HFF-Myc (cell line): ENCODE measurements at regions not wholly inside any gene's neighbourhood (a gene's known extent, or its start where the extent isn't known, plus 50 kb on each side); places are given as distances from the start of the nearest gene placed in this dataset.

Experiments used
- DNase-seq: peaks from one replicate; pipeline ENCODE4 v3.0.0-alpha.2; 2011; ENCODE audit warnings: low read depth; ENCODE audit errors: extremely low read depth
- H3K4me3 ChIP-seq: replicated peaks from 2 replicates; pipeline ENCODE4 v1.5.1; 2011; ENCODE audit warnings: low read depth, mild to moderate bottlenecking, control low read depth, low read length
- TF ChIP-seq, protein P1 (sequence below): IDR thresholded peaks from 2 replicates; pipeline ENCODE4 v1.5.1; 2012; ENCODE audit warnings: mild to moderate bottlenecking, low read depth, low read length, control low read depth; ENCODE audit errors: missing control alignments

DNA sequence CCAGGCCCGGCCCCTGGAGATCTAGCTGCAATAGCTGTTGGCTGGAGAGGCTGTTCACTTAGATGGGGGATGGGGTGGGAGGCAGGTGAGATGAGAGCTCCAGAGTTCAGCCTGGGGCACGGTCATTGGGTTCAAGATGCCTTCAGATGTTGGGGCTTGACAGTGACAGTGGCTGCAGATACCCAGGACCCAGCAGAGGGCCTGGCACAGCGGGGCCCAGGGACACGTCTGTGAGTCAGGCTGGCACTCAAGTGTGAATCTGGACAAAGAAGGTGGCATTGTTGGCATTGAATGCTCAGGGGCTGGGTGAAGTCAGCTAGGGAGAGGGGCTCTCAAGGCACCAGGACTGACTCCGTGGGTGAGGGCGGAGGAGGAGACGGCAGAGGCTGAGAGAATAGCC lies 328.1 kb downstream of the SEC14L1 start:
- H3K4me3 ChIP-seq: no peak overlapping the region
- no peak for DNase-seq
- TF ChIP-seq, protein P1, sequence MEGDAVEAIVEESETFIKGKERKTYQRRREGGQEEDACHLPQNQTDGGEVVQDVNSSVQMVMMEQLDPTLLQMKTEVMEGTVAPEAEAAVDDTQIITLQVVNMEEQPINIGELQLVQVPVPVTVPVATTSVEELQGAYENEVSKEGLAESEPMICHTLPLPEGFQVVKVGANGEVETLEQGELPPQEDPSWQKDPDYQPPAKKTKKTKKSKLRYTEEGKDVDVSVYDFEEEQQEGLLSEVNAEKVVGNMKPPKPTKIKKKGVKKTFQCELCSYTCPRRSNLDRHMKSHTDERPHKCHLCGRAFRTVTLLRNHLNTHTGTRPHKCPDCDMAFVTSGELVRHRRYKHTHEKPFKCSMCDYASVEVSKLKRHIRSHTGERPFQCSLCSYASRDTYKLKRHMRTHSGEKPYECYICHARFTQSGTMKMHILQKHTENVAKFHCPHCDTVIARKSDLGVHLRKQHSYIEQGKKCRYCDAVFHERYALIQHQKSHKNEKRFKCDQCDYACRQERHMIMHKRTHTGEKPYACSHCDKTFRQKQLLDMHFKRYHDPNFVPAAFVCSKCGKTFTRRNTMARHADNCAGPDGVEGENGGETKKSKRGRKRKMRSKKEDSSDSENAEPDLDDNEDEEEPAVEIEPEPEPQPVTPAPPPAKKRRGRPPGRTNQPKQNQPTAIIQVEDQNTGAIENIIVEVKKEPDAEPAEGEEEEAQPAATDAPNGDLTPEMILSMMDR: no peak

DNA sequence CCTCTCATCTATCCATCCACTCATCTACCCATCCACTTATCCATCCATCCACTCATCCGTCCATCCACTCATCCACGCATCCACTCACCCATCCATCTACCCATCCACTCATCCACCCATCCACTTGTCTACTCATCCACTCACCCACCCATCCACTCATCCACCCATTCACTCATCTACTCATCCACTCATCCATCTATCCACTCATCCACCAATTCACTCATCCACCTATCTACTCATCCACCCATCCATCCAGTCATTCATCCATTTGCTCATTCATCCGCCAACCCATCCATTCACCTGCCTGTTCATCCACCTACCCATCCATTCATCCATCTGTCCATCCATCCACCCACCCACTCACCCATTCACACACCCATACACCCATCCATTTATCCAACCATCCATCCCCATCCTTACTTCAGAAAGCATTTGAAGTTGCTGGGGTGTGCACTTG lies 329.6 kb downstream of the SEC14L1 start:
- no peak overlapping the region for H3K4me3 ChIP-seq
- no peak for DNase-seq
- TF ChIP-seq, protein P1: no peak

DNA sequence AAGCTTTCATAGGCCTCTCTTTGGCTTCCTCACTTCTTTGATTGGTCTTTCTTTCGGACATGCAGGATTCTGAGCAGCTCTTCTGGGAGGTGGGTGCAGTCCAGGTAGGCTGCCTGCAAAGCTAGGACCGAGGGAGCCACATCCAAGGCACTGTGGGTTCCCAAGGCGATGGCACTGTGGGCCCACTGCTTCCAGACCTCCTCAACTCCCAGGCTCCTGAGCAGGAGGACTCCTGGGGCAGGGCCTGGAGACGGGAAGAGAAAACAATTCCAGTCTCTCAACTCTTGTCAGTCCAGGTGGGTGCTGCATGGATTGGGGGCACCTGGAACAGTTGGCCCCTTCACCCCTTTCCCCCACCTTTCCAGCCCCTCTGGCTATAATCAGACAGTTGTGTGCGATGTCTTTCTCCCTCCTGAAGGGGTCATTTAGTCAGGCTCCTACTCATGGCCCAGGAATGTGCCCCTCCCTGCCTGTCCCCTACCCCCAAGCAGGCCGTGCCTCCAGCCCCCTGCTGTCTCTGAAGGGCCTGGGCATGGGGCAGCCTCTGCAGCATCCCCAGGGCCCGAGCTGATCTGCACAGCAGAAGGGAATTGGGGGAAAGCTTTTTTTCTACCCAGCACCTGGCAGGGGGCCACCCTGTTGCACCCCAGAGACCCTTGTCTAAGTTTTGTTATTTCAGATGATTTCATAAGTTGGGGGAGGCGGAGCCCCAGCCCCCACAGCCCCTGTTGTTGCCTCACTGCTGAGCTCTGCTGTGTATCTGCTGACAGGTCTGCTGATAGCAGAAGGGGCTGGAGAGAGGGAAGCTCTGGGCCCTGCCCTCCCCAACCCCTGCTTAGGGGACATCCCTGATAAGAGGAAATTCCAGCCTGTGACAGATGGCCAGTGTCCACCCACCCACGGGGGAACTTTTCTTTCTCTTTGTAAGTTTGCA lies 330.3 kb downstream of the SEC14L1 start:
- H3K4me3 ChIP-seq: no peak overlapping the region
- TF ChIP-seq, protein P1: no peak
- no peak for DNase-seq

DNA sequence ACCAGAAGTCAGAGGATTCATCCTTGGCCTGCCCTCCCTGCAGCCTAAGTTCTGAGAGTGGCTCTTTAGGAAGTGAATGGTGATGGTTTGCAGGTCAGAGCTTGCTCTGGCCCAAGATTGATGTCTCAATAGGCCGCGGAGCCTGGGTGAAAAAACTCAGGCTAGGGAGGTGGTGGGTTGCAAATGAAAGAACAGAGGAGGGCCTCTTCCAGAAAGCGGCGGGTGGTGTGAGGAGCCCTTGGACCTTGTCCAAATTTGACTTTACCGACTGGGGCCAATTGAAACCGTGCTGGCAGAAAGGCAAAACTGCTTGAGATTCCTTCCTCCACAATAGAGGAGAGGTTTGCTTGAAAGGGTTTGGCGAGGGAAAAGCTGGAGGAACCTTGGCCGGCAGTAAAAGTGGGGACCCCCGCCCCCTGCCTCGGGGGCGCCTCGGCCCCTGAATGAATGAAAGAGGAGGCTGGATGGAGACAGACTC lies 331.3 kb downstream of the SEC14L1 start:
- H3K4me3 ChIP-seq: 0 out of 2 replicates have a peak overlapping the region, but pooled peaks have one; percentile 3
- DNase-seq: no peak
- TF ChIP-seq, protein P1: no peak

DNA sequence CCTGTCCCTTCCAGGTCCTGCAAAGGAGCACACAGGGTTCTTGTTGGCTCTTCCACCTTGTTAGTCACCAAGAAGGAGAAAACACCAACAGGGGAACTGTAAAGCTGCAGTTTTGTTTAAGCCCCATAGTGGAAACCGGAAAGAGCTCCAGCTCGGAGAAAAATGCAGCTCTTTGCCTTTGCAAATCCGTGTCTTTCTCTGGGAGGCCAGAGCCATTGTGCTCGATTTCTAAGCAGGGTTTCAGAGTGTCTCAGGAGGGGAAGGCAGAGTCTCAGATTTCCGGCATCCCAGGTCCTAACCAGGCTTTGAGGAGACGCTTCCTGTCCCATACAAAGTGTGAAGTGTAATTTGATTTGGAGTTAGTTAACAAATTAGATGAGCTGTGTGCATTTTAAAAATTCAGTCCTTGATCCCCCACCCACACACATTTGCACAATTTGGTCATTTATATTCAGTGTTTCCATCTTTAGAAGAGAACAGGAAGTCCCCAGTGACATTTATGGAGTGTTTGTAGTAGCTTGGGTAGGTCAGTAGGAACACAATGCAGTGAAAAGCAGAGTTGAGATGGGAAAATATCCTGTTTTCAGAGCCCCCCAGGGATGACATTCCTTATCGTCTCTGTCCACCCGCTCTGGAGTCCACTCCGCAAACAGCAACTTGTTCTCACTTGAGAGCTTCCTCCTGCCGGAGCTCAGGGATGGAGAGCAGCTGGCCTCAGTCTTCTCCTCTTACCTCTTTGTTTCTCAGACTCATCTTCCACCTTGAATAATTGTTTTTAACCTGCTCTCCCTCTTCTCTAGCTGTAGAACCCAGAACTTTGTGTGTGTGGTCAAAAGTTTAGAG lies 331.9 kb downstream of the SEC14L1 start:
- no peak for DNase-seq
- TF ChIP-seq, protein P1: no peak
- no peak overlapping the region for H3K4me3 ChIP-seq

DNA sequence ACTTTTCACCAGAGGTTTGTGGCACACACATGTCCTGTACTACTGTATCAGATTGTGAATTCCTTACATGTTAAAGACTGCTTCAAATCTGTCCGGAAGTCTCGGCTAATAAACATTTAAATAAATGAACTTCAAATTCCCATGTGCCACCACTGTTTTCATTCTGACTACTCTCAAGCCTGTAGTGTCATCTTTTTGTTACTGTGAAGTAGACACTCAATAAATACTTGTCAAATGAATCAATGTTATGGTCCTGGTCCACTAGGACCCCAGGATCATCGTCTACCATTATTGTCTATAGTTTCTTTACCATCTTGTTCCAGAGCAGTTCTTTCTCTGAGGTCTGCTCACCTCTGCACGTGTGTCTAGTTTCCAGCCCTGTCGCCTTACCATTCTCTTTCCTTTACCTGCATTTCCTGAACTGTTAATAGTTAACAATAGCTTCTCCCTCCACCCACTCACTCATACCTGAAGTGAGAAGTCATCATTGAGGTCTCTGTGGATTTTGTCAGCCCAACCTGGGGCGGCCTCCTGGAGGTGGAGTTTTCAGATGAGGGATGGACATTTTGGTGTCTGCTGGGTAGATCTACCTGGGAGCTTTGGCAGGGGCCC lies 333.0 kb downstream of the SEC14L1 start:
- DNase-seq: no peak
- TF ChIP-seq, protein P1: no peak
- H3K4me3 ChIP-seq: no peak overlapping the region
